GM19324 (cell line): ENCODE measurements at regions not wholly inside any gene's neighbourhood (a gene's known extent, or its start where the extent isn't known, plus 50 kb on each side); places are given as distances from the start of the nearest gene placed in this dataset.

Experiments
- ATAC-seq: cut with Tn5 transposase; IDR thresholded peaks from one replicate; pipeline ENCODE4 v1.9.1; 2021; ENCODE audit warnings: mild to moderate bottlenecking, moderate library complexity; ENCODE audit not compliant: unreplicated experiment, low FRiP score

- ATAC-seq = no peak
These were observed 67.4 kb upstream of the ZEB2 start for GRCh38 chr2:144587306-144587705.

- no peak for ATAC-seq
These were observed 66.6 kb upstream of the ZEB2 start for GRCh38 chr2:144586476-144586875.

- ATAC-seq = no peak
These were observed 64.0 kb upstream of the ZEB2 start for GRCh38 chr2:144583741-144584453.

- ATAC-seq = no peak
These were observed 63.4 kb upstream of the ZEB2 start for GRCh38 chr2:144583381-144583729.

GRCh38 chr2:144582651-144583380, 62.9 kb upstream of the ZEB2 start:
- no peak for ATAC-seq

GRCh38 chr2:144580521-144581161, 60.7 kb upstream of the ZEB2 start:
- no peak for ATAC-seq

- ATAC-seq = no peak
These were observed 59.6 kb upstream of the ZEB2 start for GRCh38 chr2:144579556-144579955.

GRCh38 chr2:144578099-144578498, 58.2 kb upstream of the ZEB2 start:
- no peak for ATAC-seq

GRCh38 chr2:144572977-144573376, 53.1 kb upstream of the ZEB2 start:
- no peak for ATAC-seq

- no peak for ATAC-seq
These were observed 51.9 kb upstream of the ZEB2 start for GRCh38 chr2:144571770-144572169.

GRCh38 chr2:144570566-144570965, 50.6 kb upstream of the ZEB2 start:
- no peak for ATAC-seq
